ENCODE measurements at regions not wholly inside any gene's neighbourhood (a gene's known extent, or its start where the extent isn't known, plus 50 kb on each side); places are given as distances from the start of the nearest gene placed in this dataset.
"Not testable (repeated sequence)": the region's sequence is repeated elsewhere in the genome, so short reads cannot be mapped to it uniquely, and the experiment has no call there.

DNA sequence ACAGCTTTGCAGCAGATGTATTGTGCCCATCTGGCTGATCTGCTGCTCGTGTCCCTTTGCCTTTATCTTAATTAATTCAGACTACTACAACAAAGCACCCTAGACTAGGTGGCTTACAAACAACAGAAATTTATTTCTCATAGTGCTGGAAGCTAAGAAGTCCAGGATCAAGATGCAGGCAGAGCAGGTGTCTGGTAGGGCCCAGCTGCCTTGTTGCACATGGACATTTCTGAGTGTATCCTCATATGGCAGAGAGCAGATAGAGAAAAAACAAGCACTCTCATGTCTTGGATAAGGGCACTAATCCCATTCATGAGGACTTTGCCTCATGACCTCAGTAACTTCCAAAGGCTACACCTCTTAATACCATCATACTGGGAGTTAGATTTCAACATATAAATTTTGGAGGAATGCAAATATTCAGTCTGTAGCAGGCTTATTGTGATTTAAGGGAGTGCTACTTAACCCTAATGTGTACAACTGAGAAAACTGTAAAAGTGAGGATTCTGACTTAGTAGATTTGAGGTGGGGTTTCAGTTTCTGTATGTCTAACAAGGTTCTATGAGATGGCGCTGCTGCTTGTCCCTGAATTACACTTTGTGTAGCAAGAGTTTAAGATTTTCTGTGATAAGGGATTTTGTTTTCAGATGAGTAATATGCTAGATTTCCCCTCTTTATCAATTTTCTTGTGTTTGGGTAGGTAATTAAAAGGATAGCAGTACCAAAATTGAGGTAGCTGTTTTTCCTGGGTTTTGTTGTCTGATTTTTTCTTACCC lies 473.2 kb upstream of the TECRL start:
- intact Hi-C loops (cut with micrococcal nuclease): no loop called here
- DNase-seq (no peak), ATAC-seq (no peak)

DNA sequence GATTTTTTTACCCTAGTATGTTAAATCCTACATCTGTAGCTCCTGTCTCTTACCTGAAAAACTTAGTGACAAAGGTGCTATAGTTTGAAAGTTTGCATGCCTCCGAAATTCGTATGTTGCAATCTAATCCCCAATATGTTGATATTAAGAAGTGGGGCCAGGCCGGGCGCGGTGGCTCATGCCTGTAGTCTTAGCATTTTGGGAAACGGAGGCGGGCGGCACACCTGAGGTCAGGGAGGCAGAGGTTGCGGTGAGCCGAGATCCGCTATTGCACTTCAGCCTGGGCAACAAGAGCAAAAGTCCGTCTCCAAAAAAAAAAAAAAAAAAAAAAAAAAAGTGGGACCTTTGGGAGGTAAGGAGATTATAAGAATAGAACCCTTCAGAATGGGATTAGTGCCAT lies 471.3 kb upstream of the TECRL start:
- DNase-seq (no peak), ATAC-seq (no peak)
- intact Hi-C loops (cut with micrococcal nuclease): no loop called here

- ATAC-seq (no peak), DNase-seq (no peak)
- intact Hi-C loops (cut with micrococcal nuclease): no loop called here
These were observed 466.8 kb upstream of the TECRL start for GRCh38 chr4:64876021-64876420.

GRCh38 chr4:64870558-64870957 lies 461.3 kb upstream of the TECRL start:
- DNase-seq: no peak
- intact Hi-C loops (cut with micrococcal nuclease): no loop called here
- ATAC-seq: no peak

DNA sequence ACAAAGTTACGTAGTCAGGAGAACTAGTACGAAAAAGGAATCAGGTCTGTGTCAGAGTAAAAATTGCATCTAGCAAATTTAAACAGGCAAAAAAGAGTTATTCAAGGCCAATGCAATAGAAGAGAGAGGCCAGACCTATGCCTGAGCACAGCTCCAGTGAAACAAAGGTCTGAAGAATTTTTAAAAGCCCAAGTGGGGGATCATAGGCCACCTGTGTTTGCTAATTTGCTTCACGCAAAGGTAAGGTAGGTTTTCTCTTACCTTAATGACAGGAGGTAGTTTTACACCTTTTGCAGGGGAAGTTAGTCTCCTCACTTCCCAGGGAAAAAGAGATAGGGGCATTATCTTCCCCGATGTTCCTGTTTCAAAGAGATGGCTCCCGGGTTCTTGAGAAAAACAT lies 448.6 kb upstream of the TECRL start:
- no peak for DNase-seq
- no peak for ATAC-seq
- intact Hi-C loops (cut with micrococcal nuclease): no loop called here

GRCh38 chr4:64857198-64857597 lies 447.9 kb upstream of the TECRL start:
- intact Hi-C loops (cut with micrococcal nuclease): no loop called here
- DNase-seq (no peak), ATAC-seq (no peak)

- intact Hi-C loops (cut with micrococcal nuclease): no loop called here
- DNase-seq: no peak
- no peak for ATAC-seq
These were observed 437.2 kb upstream of the TECRL start for GRCh38 chr4:64846417-64846816.

- ATAC-seq: no peak
- DNase-seq: no peak
- intact Hi-C loops (cut with micrococcal nuclease): no loop called here
These were observed 420.5 kb upstream of the TECRL start for GRCh38 chr4:64829749-64830148.

- intact Hi-C loops (cut with micrococcal nuclease): no loop called here
- ATAC-seq (no peak), DNase-seq (no peak)
These were observed 415.3 kb upstream of the TECRL start for GRCh38 chr4:64824591-64824990.

- intact Hi-C loops (cut with micrococcal nuclease): no loop called here
- DNase-seq: no peak
- ATAC-seq: no peak
These were observed 413.2 kb upstream of the TECRL start for GRCh38 chr4:64822405-64822804.

- intact Hi-C loops (cut with micrococcal nuclease): no loop called here
- no peak for DNase-seq
- ATAC-seq: no peak
These were observed 412.1 kb upstream of the TECRL start for GRCh38 chr4:64821219-64821976.

GRCh38 chr4:64814616-64815015 lies 405.4 kb upstream of the TECRL start:
- DNase-seq: no peak
- no peak for ATAC-seq
- intact Hi-C loops (cut with micrococcal nuclease): no loop called here

GRCh38 chr4:64807821-64808220 lies 398.6 kb upstream of the TECRL start:
- intact Hi-C loops (cut with micrococcal nuclease): no loop called here
- DNase-seq: no peak
- ATAC-seq: no peak

GRCh38 chr4:64799751-64800150 lies 390.5 kb upstream of the TECRL start:
- DNase-seq (no peak), ATAC-seq (no peak)

DNA sequence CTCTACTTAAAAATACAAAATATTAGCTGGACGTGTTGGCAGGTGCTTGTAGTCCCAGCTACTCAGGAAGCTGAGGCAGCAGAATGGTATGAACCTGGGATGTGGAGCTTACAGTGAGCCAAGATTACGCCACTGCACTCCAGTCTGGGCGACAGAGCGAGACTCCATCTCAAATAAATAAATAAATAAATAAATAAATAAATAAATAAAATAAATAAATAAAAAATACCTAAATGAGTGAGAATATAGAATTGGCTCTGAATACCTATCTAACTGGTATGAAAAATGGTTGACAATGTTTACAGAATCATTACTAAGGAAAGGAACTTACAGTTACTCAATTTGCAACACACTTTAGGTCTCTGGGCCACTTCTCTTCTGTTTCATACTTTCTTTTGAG lies 389.6 kb upstream of the TECRL start:
- ATAC-seq; DNase-seq; intact Hi-C loops (cut with micrococcal nuclease): not testable (repeated sequence)

More at GRCh38 chr4:64799751-64800150, 390.5 kb upstream of the TECRL start:
- intact Hi-C loops (cut with micrococcal nuclease): no loop called here

DNA sequence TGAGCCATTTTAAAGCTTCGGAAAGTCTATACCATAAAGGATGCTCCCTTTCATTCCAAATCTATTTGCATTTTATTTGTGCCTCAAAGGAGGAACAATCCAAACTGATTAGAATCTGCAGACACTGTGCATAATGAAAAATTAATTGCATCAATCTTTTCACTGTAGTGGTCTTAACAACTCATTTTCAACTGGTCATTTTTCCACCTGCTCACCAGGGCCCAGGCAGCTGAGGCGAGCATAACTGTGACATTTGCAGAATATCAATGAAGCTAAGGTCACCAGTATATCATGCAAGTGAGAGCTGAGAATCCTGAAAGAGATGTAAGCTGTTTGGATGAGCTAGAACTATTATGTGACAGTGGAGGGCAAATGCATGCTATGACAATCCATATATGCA lies 387.3 kb upstream of the TECRL start:
- intact Hi-C loops (cut with micrococcal nuclease): no loop called here
- DNase-seq (no peak), ATAC-seq (no peak)

DNA sequence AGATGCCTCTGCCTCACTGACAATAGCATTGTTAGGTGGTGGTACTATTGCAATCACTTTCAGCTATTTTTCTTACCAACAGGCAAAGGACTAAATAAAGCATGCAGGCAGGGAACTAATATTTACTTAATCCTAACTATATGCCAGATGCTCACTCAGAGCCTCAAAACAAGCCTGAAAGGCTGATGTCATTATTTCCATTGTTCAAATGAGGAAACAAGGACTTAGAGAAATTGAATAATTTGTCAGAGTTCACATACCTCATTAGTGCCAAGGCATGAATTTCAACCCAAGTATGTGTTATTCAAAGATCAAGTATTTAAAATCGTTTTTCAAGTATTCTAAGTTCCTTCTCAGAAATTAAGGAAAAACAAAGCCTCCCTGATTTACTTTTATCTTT lies 374.9 kb upstream of the TECRL start:
- no peak for ATAC-seq
- intact Hi-C loops (cut with micrococcal nuclease): no loop called here
- no peak for DNase-seq

DNA sequence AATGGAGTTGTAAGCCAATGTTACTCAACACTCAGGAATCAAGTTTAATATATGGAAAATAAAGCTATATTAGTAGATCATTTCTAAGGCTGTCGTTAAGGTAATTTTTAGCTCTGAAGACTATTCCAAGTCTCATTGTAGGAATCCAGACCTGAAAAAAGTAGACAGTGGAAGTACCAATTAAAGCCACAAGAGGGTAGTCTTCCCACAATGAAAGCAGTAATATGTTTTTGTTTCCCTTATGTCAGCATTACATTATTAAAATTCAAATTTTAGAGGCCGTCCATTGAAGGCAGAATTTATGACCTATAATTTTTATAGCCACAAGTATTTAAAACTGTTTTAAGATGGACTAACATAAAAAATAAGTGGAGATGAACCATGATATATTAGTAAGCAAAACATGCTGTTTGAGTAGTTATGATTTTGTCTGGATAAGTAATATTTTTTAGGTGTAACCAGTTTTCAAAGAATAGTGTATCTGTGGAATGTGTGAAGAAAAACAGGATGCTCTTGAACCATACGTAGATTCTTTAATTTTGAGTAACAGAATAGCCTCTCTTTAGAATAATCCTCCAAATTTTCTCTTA lies 372.6 kb upstream of the TECRL start:
- intact Hi-C loops (cut with micrococcal nuclease): no loop called here
- no peak for ATAC-seq

GRCh38 chr4:64780664-64781063 lies 371.4 kb upstream of the TECRL start:
- intact Hi-C loops (cut with micrococcal nuclease): no loop called here
- ATAC-seq (no peak), DNase-seq (no peak)

More for the DNA sequence above, 372.6 kb upstream of the TECRL start:
- DNase-seq: no peak

DNA sequence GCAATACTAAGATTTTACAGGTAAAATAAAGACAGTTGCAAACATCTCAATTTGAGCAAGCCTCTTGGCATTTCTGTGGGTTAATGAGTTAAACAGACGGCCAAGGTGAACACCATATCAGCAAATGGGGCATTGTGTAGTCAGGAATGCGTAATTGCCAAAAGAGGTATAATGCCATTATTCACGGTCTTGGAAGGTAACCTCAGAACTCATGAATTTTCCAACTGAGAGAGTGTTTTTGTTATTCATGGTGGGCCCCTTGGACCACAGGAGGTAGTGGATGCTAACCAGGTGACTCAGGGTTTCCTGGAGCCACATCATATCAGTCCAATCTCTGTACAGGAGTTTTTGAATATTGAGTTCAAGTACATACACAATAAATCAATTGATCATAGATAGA lies 368.0 kb upstream of the TECRL start:
- no peak for DNase-seq
- ATAC-seq: no peak
- intact Hi-C loops (cut with micrococcal nuclease): no loop called here

DNA sequence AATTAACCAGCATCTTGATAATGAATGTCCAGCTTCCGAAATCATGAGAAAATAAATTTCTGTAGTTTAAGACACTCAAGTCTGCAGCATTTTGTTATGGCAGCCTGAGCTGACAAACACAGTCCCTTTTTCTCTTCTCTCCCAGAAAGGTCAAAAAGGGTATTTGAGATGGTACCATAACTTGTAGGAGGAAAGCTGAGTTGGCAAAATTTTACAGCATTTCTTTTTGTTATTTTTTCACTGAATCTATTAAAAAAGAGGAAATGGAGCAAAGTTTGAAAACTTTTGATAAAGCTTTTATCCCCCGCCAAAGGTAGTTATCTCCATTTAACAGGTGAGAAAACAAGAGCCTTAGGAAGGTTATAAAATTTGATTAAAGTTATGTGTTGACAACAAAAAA lies 367.6 kb upstream of the TECRL start:
- no peak for ATAC-seq
- DNase-seq: no peak
- intact Hi-C loops (cut with micrococcal nuclease): no loop called here
